ENCODE measurements at regions not wholly inside any gene's neighbourhood (a gene's known extent, or its start where the extent isn't known, plus 50 kb on each side); places are given as distances from the start of the nearest gene placed in this dataset.

- no peak for TF ChIP-seq EP300 (IDR thresholded peaks at IDR 0.05)
- TF ChIP-seq POLR2A (IDR thresholded peaks at IDR 0.05): no peak
Measured at GRCh38 chr14:34199585-34199984, 248.7 kb upstream of the EGLN3 start.
